ENCODE measurements at regions not wholly inside any gene's neighbourhood (a gene's known extent, or its start where the extent isn't known, plus 50 kb on each side); places are given as distances from the start of the nearest gene placed in this dataset.

DNA sequence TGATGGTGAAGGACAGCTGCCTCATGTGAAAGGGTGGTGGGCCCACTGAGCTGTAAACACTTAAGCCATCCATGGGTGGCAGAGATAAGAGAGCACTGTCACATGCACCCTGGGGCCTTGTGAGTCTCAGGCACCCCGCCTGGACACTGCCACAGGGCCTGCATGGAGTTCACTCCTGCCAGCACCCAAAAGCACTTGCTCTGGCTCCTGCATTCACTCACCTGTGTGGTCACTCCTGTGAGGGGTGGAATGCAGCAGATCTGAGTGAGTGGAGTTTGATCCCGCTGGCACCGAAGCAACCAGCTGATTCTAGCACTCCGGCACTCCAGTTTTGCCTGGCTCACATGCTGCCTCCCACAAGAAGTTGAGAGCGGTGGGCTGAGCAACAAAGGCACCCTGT, 1142.1 kb upstream of the PRMT6 start:
- WGBS (ENCODE audit: extremely low coverage, insufficient read length, low lambda C conversion rate): no CpG with 5 or more reads among the region's 5 CpGs
- Histone ChIP-seq H2AFZ (ENCODE audit: low read length) (no peak overlapping the region), H2BK120ac (ENCODE audit: low read depth, low read length, poor library complexity, severe bottlenecking) (no peak overlapping the region), H3K23me2 (ENCODE audit: insufficient read length, low read depth, low read length, poor library complexity, severe bottlenecking) (no peaks in the 10 kb centered on the region), H2BK12ac (ENCODE audit: insufficient read length, low read depth, low read length) (no peak overlapping the region), H4K91ac (ENCODE audit: insufficient read length, low read depth, low read length) (no peak overlapping the region), H3K4me2 (ENCODE audit: insufficient read depth, insufficient read length, low read length) (no peak overlapping the region), H2BK15ac (ENCODE audit: low read depth, low read length) (no peak overlapping the region), H3K4me1 (ENCODE audit: insufficient read depth, low read length) (no peaks in the 10 kb centered on the region), H3K79me1 (ENCODE audit: insufficient read depth, low read depth, low read length, poor library complexity, severe bottlenecking) (no peaks in the 10 kb centered on the region), H3K79me2 (ENCODE audit: insufficient read depth, low read length) (no peaks in the 10 kb centered on the region), H3K23ac (ENCODE audit: insufficient read length, low read depth, low read length) (no peak overlapping the region), H3K9me3 (ENCODE audit: control insufficient read depth, low read depth, low read length) (no peaks in the 10 kb centered on the region), H4K8ac (replicated peaks; ENCODE audit: insufficient read length, low read depth, low read length) (no peak overlapping the region), H3K9ac (ENCODE audit: extremely low read depth, insufficient read length, low read length) (no peak overlapping the region), H3K27me3 (ENCODE audit: insufficient read depth, low read length) (no peaks in the 10 kb centered on the region), H3K14ac (ENCODE audit: insufficient read depth, low read length) (no peak overlapping the region), H2AK5ac (ENCODE audit: insufficient read length, low read length) (no peak overlapping the region), H4K5ac (ENCODE audit: insufficient read length, low read depth, low read length) (no peak overlapping the region), H3K18ac (ENCODE audit: insufficient read length, low read depth, low read length) (no peak overlapping the region), H2BK20ac (ENCODE audit: low read depth, low read length, poor library complexity, severe bottlenecking) (no peak overlapping the region), H3T11ph (ENCODE audit: low read length) (no peak overlapping the region), H3K4ac (ENCODE audit: low read depth, low read length) (no peak overlapping the region), H4K20me1 (ENCODE audit: control insufficient read depth, insufficient read depth, insufficient read length) (no peaks in the 10 kb centered on the region), H3K27ac (ENCODE audit: insufficient read length, low read depth, low read length) (no peak overlapping the region), H3K56ac (ENCODE audit: insufficient read length, low read depth, low read length) (no peak overlapping the region), H2BK5ac (ENCODE audit: insufficient read length, low read length) (no peak overlapping the region)
- no peak for DNase-seq
- H3K27me3 Mint-ChIP-seq (ENCODE audit: low read depth): no peaks in the 10 kb centered on the region
- no peak overlapping the region for H3K27ac Mint-ChIP-seq
- H3K9me3 Mint-ChIP-seq: no peaks in the 10 kb centered on the region; a peak in 1 of 5 replicates
- no peaks in the 10 kb centered on the region; a peak in 1 of 7 replicates for H3K36me3 Mint-ChIP-seq (ENCODE audit: insufficient read depth in 1 of 3, low read depth in 3 of 3)
- TF ChIP-seq CTCF (conservative IDR thresholded peaks at IDR 0.05): no peak
- H3K4me1 Mint-ChIP-seq: no peaks in the 10 kb centered on the region
- H3K4me3 Mint-ChIP-seq: no peak overlapping the region

Data from H9 (cell line).